ENCODE measurements at regions not wholly inside any gene's neighbourhood (a gene's known extent, or its start where the extent isn't known, plus 50 kb on each side); places are given as distances from the start of the nearest gene placed in this dataset.

DNA sequence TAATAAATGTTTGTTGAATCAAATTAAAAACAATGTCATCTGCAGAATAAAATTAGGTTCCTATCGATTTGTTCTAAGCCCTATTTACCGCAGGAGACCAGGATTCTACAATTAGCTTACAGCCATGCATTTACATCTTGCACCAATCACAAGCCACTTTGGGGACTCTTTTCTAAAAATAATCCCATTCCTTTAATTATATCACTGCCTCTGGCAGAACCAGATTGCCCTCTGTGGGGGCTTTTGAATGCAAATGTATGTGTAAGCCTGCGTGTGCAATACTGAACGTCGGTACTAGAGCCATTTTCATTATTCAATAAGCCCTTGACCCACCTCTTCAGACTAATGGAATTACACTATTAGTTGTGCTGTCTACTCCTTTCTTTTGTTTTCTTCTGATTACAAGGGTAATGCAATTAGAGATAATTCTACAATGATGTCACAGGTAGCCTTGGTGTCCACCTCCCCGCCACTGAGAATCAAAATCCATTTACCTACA, 391.3 kb upstream of the XYLT1 start:
- in situ Hi-C loops (cut with MboI; ENCODE audit: low sequenced_read_pairs, unreplicated experiment): no loop called here
- TF ChIP-seq CTCF (IDR thresholded peaks at IDR 0.05; ENCODE audit: borderline replicate concordance, control extremely low read depth, extremely low read depth, insufficient read depth, missing control alignments): no peak
- no peak for DNase-seq (ENCODE audit: low spot score)

DNA sequence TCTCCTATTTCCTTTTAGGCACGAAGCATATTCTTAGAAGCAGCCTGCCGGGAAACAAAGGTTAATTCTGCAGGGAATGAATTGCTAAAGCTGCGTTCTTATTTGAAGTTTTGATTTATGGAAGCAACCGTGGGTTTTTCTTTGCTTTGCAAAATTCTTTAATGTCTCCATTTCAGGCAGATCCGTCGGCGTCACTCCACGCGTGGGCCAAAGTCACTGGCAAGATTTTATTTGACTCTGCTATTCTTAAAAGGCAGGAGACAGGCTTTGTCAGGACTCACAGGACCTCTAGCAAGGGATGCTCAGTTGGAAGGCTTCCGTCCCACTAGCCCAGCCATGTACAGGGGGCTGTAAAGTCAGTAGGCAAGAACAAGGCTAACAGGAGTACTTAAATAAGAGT, 387.3 kb upstream of the XYLT1 start:
- DNase-seq (ENCODE audit: low spot score): no peak
- in situ Hi-C loops (cut with MboI; ENCODE audit: low sequenced_read_pairs, unreplicated experiment): no loop called here
- TF ChIP-seq CTCF (IDR thresholded peaks at IDR 0.05; ENCODE audit: borderline replicate concordance, control extremely low read depth, extremely low read depth, insufficient read depth, missing control alignments): no peak

- in situ Hi-C loops (cut with MboI; ENCODE audit: low sequenced_read_pairs, unreplicated experiment): no loop called here
- no peak for TF ChIP-seq CTCF (IDR thresholded peaks at IDR 0.05; ENCODE audit: borderline replicate concordance, control extremely low read depth, extremely low read depth, insufficient read depth, missing control alignments)
- no peak for DNase-seq (ENCODE audit: low spot score)
These were observed 383.2 kb upstream of the XYLT1 start for GRCh38 chr16:17853958-17854357.

DNA sequence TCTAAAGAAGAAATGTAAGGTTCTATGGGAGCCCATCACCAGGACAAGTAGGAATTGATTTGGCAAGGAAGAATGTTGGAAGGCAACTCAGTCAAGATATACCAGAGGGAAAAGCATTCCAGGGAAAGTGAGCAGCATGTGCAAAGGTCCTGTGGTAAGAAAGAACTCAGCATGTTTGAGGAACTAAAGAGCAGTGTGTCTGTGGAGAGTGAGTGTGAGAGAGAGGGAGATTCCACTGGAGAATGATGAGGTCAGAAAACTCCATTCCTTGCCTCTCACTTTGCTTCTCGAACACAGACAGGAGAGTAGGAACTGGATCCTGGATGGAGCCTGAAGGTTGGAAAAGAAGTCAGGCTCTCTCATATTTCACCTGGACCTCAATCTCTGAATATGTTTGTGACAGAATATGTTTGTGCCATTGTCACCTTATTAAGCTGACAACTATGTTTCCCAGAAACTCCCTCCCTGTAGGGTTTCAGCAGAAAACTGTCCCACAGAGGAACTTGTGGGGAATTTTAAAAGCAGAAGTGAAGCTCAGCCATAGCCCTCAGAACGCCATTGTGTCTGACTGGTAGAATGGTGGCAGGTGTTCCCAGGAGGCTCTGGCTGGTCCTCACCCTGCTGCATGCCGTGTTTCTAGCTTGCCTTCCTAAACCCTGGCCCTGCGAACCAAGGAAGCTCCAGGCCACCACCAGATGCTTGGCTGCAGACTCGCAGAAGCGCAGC, 382.4 kb upstream of the XYLT1 start:
- DNase-seq (ENCODE audit: low spot score): no peak
- no peak for TF ChIP-seq CTCF (IDR thresholded peaks at IDR 0.05; ENCODE audit: borderline replicate concordance, control extremely low read depth, extremely low read depth, insufficient read depth, missing control alignments)

DNA sequence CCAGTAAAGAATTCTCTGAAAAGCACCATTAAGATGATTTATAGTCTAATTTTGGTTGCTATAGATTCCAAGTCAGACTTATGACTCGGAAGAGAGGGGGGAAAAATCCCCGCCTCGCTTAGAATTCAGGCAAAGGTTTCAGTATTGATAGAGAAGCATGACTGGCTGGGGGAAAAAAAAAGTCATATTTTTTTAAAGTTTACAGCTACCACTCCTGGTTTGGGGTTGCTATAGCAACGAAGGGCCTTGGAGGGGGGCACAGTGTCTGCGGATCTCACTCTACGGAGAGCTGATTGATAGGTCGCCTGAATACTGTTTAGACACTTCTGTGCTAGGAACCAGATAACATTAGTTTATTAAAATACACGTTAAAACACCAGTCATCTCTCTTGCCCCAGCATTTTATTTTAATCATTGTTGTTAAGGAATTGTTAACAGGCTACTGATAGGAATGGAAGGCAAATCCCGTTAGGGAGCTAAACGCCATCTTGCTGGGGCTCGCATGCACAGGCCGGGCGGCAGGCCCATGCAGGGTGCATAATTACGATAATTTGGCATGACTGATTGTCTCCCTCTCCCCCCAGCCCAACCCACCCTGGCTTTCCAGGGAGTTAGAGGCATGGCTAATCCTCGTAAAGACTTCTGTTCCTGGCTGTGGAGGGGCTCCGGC, 380.0 kb upstream of the XYLT1 start:
- TF ChIP-seq CTCF (IDR thresholded peaks at IDR 0.05; ENCODE audit: borderline replicate concordance, control extremely low read depth, extremely low read depth, insufficient read depth, missing control alignments): no peak
- no peak for DNase-seq (ENCODE audit: low spot score)
- in situ Hi-C loops (cut with MboI; ENCODE audit: low sequenced_read_pairs, unreplicated experiment): no loop called here

More for the DNA sequence above, 382.4 kb upstream of the XYLT1 start:
- in situ Hi-C loops (cut with MboI; ENCODE audit: low sequenced_read_pairs, unreplicated experiment): no loop called here

- DNase-seq (ENCODE audit: low spot score): no peak
- TF ChIP-seq CTCF (IDR thresholded peaks at IDR 0.05; ENCODE audit: borderline replicate concordance, control extremely low read depth, extremely low read depth, insufficient read depth, missing control alignments): no peak
- in situ Hi-C loops (cut with MboI; ENCODE audit: low sequenced_read_pairs, unreplicated experiment): no loop called here
These were observed 376.6 kb upstream of the XYLT1 start for GRCh38 chr16:17847234-17847795.

Data from GM13976 (cell line).